ENCODE measurements at regions not wholly inside any gene's neighbourhood (a gene's known extent, or its start where the extent isn't known, plus 50 kb on each side); places are given as distances from the start of the nearest gene placed in this dataset.
A peak's percentile ranks its signal among the peaks of the same experiment; 100 is the strongest.

DNA sequence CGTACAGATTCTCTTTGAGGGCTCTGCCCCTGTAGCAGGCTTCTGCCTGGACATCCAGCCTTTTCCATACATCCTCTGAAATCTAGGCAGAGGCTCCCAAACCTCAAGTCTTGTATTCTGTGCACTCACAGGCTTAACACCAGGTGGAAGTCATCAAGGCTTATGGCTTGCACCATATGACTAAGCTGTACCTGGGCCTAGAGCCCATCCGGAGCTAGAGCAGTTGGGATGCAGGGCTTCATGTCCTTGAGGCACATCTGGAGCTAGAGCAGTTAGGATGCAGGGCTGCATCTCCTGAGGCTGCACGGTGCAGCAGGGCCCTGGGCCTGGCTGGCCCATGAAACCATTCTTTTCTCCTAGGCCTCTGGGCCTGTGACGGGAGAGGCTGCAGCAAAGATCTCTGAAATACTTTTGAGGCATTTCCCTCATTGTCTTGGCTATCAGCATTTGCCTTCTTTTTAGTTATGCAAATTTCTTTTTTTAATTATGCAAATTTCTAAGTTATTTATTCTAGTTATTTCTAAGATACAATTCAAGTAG is 98.7 kb downstream of the CD24 start:
- no peak for TF ChIP-seq POLR2AphosphoS5 (IDR thresholded peaks at IDR 0.05)
- TF ChIP-seq EP300 (IDR thresholded peaks at IDR 0.05): no peak
- TF ChIP-seq POLR2A (IDR thresholded peaks at IDR 0.05): no peak
- TF ChIP-seq, protein P1, sequence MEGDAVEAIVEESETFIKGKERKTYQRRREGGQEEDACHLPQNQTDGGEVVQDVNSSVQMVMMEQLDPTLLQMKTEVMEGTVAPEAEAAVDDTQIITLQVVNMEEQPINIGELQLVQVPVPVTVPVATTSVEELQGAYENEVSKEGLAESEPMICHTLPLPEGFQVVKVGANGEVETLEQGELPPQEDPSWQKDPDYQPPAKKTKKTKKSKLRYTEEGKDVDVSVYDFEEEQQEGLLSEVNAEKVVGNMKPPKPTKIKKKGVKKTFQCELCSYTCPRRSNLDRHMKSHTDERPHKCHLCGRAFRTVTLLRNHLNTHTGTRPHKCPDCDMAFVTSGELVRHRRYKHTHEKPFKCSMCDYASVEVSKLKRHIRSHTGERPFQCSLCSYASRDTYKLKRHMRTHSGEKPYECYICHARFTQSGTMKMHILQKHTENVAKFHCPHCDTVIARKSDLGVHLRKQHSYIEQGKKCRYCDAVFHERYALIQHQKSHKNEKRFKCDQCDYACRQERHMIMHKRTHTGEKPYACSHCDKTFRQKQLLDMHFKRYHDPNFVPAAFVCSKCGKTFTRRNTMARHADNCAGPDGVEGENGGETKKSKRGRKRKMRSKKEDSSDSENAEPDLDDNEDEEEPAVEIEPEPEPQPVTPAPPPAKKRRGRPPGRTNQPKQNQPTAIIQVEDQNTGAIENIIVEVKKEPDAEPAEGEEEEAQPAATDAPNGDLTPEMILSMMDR (IDR thresholded peaks at IDR 0.05): no peak
- DNase-seq: no peak
- intact Hi-C loops (cut with DNase I; ENCODE audit: low total_unique reads): no loop called here

DNA sequence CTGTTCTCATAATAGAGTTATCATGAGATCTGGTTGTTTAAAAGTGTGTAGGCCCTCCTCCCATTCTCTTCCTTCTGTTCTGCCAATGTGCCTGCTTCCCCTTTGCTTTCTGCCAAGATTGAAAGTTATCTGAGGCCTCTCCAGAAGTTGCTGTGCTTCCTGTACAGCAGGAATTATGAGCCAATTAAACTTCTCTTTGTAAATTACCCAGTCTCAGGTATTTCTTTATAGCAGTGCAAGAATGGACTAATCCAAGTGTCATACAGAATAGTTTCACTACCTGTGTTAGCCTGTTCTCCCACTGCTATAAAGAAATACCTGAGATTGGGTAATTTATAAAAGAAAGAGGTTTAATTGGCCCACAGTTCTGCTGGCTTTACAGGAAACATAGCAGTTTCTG is 100.0 kb downstream of the CD24 start:
- peaks cover 0 to 11% (median 0%) of the 10 kb centered on the region in 4 donors for H3K4me1 ChIP-seq
- intact Hi-C loops (cut with DNase I; ENCODE audit: low total_unique reads): no loop called here
- H3K4me3 ChIP-seq: no peak overlapping the region
- TF ChIP-seq POLR2A (IDR thresholded peaks at IDR 0.05): no peak
- TF ChIP-seq POLR2AphosphoS5 (IDR thresholded peaks at IDR 0.05): no peak
- TF ChIP-seq, protein P1 (IDR thresholded peaks at IDR 0.05): no peak
- TF ChIP-seq EP300 (IDR thresholded peaks at IDR 0.05): no peak
- H3K27ac ChIP-seq: no peak overlapping the region
- no peaks in the 10 kb centered on the region for H3K27me3 ChIP-seq
- no peaks in the 10 kb centered on the region for H3K36me3 ChIP-seq
- peaks cover 0 to 14% (median 5%) of the 10 kb centered on the region in 4 donors for H3K9me3 ChIP-seq
- DNase-seq: no peak

More for the DNA sequence above, 98.7 kb downstream of the CD24 start:
- 87 to 97% (median 95%) methylated on average over 3 to 4 of the region's 4 CpGs for WGBS, 5 donors
- H3K9me3 ChIP-seq: peaks cover 0 to 13% (median 5%) of the 10 kb centered on the region in 4 donors
- peaks cover 0 to 6% (median 0%) of the 10 kb centered on the region in 4 donors for H3K4me1 ChIP-seq
- H3K36me3 ChIP-seq: no peaks in the 10 kb centered on the region
- no peaks in the 10 kb centered on the region for H3K27me3 ChIP-seq
- no peak overlapping the region for H3K4me3 ChIP-seq
- H3K27ac ChIP-seq: no peak overlapping the region

DNA sequence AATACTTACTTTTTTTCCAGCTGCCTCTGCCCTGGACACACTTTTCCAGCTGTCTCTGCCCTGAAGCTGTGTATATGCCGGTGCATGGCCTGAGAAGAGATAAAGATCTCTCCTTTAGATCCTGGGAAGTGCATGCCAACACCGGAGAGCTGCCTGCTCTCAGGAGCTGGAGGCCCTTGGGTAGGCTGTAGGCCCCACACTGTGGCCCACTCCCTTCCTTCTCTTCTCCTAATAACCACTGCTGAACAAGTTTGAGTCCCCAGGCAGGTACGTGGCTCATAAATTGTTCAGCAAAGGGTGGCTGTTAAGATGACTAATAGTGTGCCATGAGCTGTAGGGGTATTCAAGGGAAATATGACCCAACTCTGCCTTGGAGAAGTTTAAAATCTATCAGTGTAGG is 102.5 kb downstream of the CD24 start:
- TF ChIP-seq, protein P1 (IDR thresholded peaks at IDR 0.05): no peak
- TF ChIP-seq EP300 (IDR thresholded peaks at IDR 0.05) (no peak), POLR2AphosphoS5 (IDR thresholded peaks at IDR 0.05) (no peak), POLR2A (IDR thresholded peaks at IDR 0.05) (no peak)
- H3K4me1 ChIP-seq: peaks cover 0 to 11% (median 0%) of the 10 kb centered on the region in 4 donors
- 45 to 74% (median 70%) methylated on average over 3 of the region's 3 CpGs for WGBS, 5 donors
- no peak for DNase-seq
- H3K4me3 ChIP-seq: no peak overlapping the region
- H3K27me3 ChIP-seq: no peaks in the 10 kb centered on the region
- H3K27ac ChIP-seq: no peak overlapping the region
- intact Hi-C loops (cut with DNase I; ENCODE audit: low total_unique reads): no loop called here
- H3K9me3 ChIP-seq: peaks cover 0 to 20% (median 5%) of the 10 kb centered on the region in 4 donors
- H3K36me3 ChIP-seq: no peaks in the 10 kb centered on the region

DNA sequence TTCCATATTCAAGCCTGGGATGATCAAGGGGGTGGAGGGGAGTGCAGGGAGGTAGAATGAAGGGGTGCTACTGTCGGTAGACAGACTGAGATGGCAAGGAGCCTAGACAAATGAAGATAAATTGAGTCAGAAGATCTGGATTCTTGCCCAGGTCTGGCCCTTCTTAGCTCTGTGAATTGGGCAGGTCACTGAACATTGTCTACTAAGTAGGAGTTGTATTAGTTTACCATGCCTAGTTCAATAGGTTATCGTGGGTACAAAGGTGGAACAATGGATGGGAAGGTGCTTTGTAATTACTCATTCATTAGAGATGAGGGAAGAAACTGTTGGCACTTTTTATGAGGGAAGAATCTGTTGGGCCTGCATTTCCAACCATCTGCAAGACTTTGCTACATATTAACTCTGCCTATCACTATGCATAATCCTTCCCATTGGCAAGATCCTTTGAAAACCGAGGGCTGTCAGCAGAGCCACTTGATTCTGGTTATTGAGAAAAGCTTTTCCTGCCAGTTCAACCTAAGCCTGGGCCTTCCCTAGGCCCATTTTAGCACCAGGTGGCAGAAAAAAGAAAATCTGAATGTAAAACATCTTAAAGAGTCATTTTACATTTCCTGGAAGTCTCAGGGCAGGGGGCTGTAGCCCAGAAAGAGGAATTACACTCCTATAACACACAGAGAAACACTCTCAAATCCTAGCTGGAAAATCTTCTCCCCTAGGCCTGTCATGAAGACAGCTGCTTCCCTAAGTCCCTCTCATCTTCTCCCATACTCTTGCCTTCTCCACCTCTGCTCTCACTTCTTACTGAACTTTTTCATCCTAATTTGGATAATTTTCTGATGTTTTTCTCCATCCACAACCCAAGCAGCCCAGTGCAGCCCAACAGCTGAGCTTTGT is 103.5 kb downstream of the CD24 start:
- Histone ChIP-seq H3K27ac (peak overlapping the region in 1 of 5 donors; percentile 37), H3K36me3 (no peaks in the 10 kb centered on the region), H3K27me3 (no peaks in the 10 kb centered on the region), H3K9me3 (peaks cover 0 to 16% (median 5%) of the 10 kb centered on the region in 4 donors), H3K4me1 (peaks cover 0 to 11% (median 0%) of the 10 kb centered on the region in 4 donors), H3K4me3 (no peak overlapping the region)
- DNase-seq: peak in 1 of 2 donors; percentile 32
- 30 to 53% (median 35%) methylated on average over 3 of the region's 3 CpGs for WGBS, 5 donors
- intact Hi-C loops (cut with DNase I; ENCODE audit: low total_unique reads): no loop called here
- TF ChIP-seq, protein P1 (IDR thresholded peaks at IDR 0.05): no peak
- TF ChIP-seq EP300 (IDR thresholded peaks at IDR 0.05) (no peak), POLR2AphosphoS5 (IDR thresholded peaks at IDR 0.05) (no peak), POLR2A (IDR thresholded peaks at IDR 0.05) (no peak)

Measured in stomach (tissue), 8 donors.